HL-60 (cell line): ENCODE measurements at regions not wholly inside any gene's neighbourhood (a gene's known extent, or its start where the extent isn't known, plus 50 kb on each side); places are given as distances from the start of the nearest gene placed in this dataset.

Experiments
- DNase-seq, 2 experiments: peaks; one replicate each; pipeline ENCODE4 v3.0.0-alpha.2; 2010 to 2020; ENCODE audit warnings: low read depth in 1 of 2, low spot score in 1 of 2
- H3K27ac ChIP-seq: fragments of 250-450 bp; sonication (Bioruptor Pico); replicated peaks from 2 replicates; pipeline ENCODE4 v1.5.1; 2020; ENCODE audit warnings: mild to moderate bottlenecking, moderate library complexity
- H3K27me3 ChIP-seq: fragments of 250-450 bp; sonication (Bioruptor Pico); 2 replicates; pipeline ENCODE4 v1.5.1; 2021; ENCODE audit warnings: mild to moderate bottlenecking, moderate library complexity; ENCODE audit not compliant: insufficient read depth, poor library complexity, severe bottlenecking
- H3K4me3 ChIP-seq: replicated peaks from 2 replicates; pipeline ENCODE4 v1.5.1; 2011; ENCODE audit warnings: mild to moderate bottlenecking, control low read depth, low read length; ENCODE audit not compliant: insufficient read depth
- CTCF ChIP-seq: IDR thresholded peaks from one replicate; pipeline ENCODE4 v1.5.1; 2011; ENCODE audit warnings: low read length, control low read depth, inconsistent platforms; ENCODE audit not compliant: insufficient read depth
- GABPA ChIP-seq: IDR thresholded peaks from 2 replicates; pipeline ENCODE4 v1.6.1; 2012; ENCODE audit warnings: low read depth
- POLR2AphosphoS5 ChIP-seq: IDR thresholded peaks from 2 replicates; pipeline ENCODE4 v1.6.1; 2012; ENCODE audit warnings: low read depth
- REST ChIP-seq: IDR thresholded peaks from 2 replicates; pipeline ENCODE4 v1.6.1; 2012; ENCODE audit warnings: low read depth; ENCODE audit not compliant: insufficient replicate concordance
- SPI1 ChIP-seq: IDR thresholded peaks from 2 replicates; pipeline ENCODE4 v1.6.1; 2012; ENCODE audit warnings: low read depth, mild to moderate bottlenecking, borderline replicate concordance

- no peak overlapping the region for H3K4me3 ChIP-seq
- no peaks in the 10 kb centered on the region for H3K27me3 ChIP-seq
- DNase-seq = no peak
- TF ChIP-seq SPI1 (no peak), REST (no peak), CTCF (no peak)
- H3K27ac ChIP-seq = no peak overlapping the region
Measured at GRCh38 chr6:9496837-9497236, 918.0 kb downstream of the TFAP2A start.

GRCh38 chr6:9494864-9495263 lies 920.0 kb downstream of the TFAP2A start:
- H3K27ac ChIP-seq = no peak overlapping the region
- no peak overlapping the region for H3K4me3 ChIP-seq
- no peak for TF ChIP-seq GABPA
- TF ChIP-seq SPI1 = no peak
- no peak for TF ChIP-seq CTCF
- TF ChIP-seq POLR2AphosphoS5 = no peak
- no peak for TF ChIP-seq REST
- no peak for DNase-seq
- no peaks in the 10 kb centered on the region for H3K27me3 ChIP-seq

- TF ChIP-seq REST (no peak), POLR2AphosphoS5 (no peak), SPI1 (no peak), GABPA (no peak), CTCF (no peak)
- no peaks in the 10 kb centered on the region for H3K27me3 ChIP-seq
- no peak for DNase-seq
- no peak overlapping the region for H3K27ac ChIP-seq
- H3K4me3 ChIP-seq = no peak overlapping the region
Measured at GRCh38 chr6:9492790-9493189, 922.1 kb downstream of the TFAP2A start.
